NT2/D1 (cell line): ENCODE measurements at regions not wholly inside any gene's neighbourhood (a gene's known extent, or its start where the extent isn't known, plus 50 kb on each side); places are given as distances from the start of the nearest gene placed in this dataset.

Source experiments
- SUZ12 ChIP-seq: IDR thresholded peaks from 2 replicates; pipeline ENCODE4 v1.6.1; 2011; ENCODE audit not compliant: insufficient read length, insufficient read depth; ENCODE audit errors: extremely low read depth
- YY1 ChIP-seq: IDR thresholded peaks from 2 replicates; pipeline ENCODE4 v1.6.1; 2011; ENCODE audit not compliant: insufficient read length, insufficient read depth
- ZNF274 ChIP-seq: IDR thresholded peaks from 2 replicates; pipeline ENCODE4 v1.6.1; 2011; ENCODE audit warnings: mild to moderate bottlenecking, low read depth, low read length

DNA sequence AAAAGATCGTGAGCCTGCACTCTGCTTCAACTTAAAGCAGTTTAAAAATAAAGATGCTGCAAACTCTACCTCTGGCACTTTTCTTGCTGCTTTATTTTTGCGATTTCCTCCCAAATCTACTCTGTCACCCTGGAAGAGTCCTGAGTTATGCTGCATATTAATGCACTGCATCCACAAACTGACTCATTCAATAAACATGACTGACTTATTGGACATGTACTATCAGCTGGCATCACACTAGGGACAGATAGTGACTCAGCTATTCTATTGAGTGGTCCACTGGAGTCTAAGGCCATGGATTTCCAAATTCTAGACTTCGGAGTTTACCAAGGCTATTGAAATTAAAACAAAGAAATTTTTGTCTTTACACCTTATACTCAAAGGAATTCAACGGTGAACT is 90.7 kb upstream of the PTPRR start:
- TF ChIP-seq YY1 (no peak), SUZ12 (no peak), ZNF274 (no peak)
